GM18505 (cell line): ENCODE measurements at regions not wholly inside any gene's neighbourhood (a gene's known extent, or its start where the extent isn't known, plus 50 kb on each side); places are given as distances from the start of the nearest gene placed in this dataset.

Source experiments
- ATAC-seq: cut with Tn5 transposase; IDR thresholded peaks from one replicate; pipeline ENCODE4 v1.9.1; 2021; ENCODE audit not compliant: unreplicated experiment
- POLR2A ChIP-seq: IDR thresholded peaks from 4 replicates; pipeline ENCODE4 v1.6.1; 2011; ENCODE audit warnings: borderline replicate concordance; ENCODE audit not compliant: insufficient read depth, insufficient read length; ENCODE audit errors: extremely low read depth

DNA sequence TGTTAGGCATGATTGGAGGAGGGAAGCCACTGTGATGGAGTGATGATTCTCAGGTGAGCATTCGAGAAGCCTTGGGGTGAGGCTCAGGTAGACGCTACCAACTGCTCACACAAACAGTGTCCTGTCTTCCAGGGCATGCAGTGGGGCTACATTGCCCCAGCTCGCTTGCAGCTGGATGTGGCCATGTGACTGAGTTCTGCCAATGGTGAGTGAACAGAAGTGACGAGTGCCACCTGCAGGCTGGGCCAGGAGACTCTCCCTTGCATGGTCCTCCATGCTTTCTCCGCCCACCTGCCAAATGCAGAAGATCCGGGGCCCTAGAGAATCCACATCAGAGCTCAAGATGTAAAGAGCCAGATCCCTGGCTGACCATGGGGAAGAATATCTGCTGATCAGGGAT, 195.9 kb downstream of the BCR start:
- TF ChIP-seq POLR2A: no peak
- ATAC-seq: no peak

DNA sequence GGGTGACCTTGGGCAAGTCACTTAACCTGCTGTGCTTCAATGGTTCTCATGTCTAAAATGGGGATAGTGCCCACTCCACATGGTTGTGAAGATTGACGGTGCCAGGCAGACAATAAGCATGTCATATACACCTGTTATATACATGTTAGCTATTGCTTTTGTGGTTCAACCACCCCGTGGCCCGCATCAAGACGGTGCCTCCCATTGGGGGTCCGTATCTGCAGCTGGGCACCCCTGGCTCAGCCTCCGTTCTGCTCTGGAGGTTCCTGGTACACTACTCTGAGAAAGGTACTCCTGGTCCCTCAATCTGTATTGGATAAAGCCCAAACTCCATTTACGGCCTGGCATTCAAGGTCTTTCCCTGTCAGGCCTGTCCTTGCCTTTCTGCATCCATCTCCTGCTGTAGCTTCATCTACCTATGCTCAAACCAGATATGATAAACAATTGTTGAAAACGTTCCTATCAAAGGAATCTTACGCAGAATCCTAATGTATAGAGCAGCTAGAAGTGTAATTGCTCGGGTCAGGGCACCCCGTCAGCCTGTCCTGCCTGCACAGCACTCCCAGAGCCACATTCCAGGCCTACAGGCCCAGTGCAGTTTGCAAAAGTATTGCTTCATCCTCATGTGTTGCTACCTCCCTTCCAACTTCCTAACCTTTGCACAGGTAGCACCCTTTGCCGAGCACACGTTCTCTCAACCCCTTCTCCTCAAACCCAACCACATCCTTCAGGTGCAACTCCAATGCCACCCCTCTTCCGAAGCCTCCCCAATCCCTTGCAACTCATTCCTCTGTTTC, 194.9 kb downstream of the BCR start:
- ATAC-seq: no peak
- no peak for TF ChIP-seq POLR2A

DNA sequence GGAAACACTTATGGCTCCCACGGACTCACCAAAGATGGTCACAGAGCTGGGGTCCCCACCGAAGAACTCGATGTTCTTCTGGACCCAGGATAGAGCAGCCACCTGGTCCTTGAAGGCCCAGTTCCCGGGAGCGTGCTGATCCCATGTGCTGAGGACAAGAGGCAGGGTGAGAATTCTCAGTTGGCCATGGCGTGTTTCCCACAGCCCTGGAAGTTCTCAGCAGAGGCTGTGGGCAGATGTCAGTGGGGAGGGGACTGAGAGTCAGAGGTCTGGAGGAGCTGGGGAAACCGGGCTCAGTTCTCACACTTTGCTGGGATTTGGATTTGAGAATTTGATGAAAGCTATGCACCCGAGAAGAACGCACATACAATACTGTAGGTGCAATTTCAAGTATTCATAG, 193.3 kb downstream of the BCR start:
- no peak for TF ChIP-seq POLR2A
- no peak for ATAC-seq

DNA sequence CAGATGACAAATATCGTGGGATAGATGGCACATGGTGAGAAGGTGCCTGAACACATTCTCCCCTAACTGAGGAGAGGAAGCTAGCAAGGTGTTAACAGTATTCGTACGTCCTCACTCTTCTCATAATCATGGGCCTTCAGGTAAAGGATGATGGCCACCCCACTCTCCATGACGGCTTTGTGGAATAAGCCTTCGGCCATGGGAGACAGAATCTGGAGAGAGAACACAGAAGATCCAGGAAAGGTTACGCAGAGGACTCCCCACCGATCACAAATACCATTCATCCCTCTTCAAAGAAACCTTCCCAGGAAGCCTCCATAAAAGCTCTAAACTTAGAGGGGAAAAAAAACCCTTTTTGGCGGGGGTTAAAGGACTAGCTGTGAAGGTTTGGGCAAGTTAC, 189.9 kb downstream of the BCR start:
- no peak for TF ChIP-seq POLR2A
- no peak for ATAC-seq

DNA sequence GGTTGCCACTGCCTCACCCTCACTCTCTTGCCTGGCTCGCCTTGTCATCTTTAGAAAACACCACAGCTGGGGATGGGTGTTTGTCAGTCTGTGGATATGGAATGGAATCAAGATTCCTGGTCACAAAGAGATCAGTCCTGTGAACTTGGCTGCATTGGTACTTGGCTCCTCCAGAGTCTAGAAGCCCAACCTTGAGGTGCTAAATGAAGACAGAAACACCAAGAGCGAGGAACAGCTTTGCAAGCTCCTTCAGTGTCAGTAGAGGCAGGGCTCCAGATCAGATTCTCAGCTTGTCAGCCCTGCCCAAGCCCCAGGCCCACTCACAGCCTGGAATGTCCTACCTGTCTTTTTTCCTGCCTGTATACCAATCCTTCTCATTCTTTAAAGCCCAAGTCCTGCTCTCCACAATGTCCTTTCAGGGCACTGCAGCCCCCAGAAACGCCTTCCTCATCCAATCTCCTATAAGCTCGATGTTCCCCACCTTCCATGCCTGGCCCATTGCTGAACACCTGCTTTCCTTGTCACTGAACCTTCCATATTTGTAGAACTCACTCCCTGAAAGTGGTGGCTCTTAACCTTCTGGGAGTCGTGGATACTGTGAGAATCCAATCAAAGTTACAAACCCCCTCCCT, 188.9 kb downstream of the BCR start:
- no peak for TF ChIP-seq POLR2A
- ATAC-seq: no peak
